22Rv1 (cell line): ENCODE measurements at regions not wholly inside any gene's neighbourhood (a gene's known extent, or its start where the extent isn't known, plus 50 kb on each side); places are given as distances from the start of the nearest gene placed in this dataset.

Experiments
- ZFX ChIP-seq: fragments of 450-650 bp; IDR thresholded peaks from 2 replicates; pipeline ENCODE4 v1.6.1; 2017; ENCODE audit warnings: antibody characterized with exemption, borderline replicate concordance
- TF ChIP-seq, protein P1 (sequence below): fragments of 450-650 bp; IDR thresholded peaks from 2 replicates; pipeline ENCODE4 v1.5.1; 2017; ENCODE audit warnings: mild to moderate bottlenecking

GRCh38 chr5:62199792-62200716 lies 106.0 kb upstream of the KIF2A start:
- TF ChIP-seq, protein P1, sequence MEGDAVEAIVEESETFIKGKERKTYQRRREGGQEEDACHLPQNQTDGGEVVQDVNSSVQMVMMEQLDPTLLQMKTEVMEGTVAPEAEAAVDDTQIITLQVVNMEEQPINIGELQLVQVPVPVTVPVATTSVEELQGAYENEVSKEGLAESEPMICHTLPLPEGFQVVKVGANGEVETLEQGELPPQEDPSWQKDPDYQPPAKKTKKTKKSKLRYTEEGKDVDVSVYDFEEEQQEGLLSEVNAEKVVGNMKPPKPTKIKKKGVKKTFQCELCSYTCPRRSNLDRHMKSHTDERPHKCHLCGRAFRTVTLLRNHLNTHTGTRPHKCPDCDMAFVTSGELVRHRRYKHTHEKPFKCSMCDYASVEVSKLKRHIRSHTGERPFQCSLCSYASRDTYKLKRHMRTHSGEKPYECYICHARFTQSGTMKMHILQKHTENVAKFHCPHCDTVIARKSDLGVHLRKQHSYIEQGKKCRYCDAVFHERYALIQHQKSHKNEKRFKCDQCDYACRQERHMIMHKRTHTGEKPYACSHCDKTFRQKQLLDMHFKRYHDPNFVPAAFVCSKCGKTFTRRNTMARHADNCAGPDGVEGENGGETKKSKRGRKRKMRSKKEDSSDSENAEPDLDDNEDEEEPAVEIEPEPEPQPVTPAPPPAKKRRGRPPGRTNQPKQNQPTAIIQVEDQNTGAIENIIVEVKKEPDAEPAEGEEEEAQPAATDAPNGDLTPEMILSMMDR: no peak
- TF ChIP-seq ZFX: no peak
